Left renal cortex interstitium (tissue), 4 donors: ENCODE measurements at regions not wholly inside any gene's neighbourhood (a gene's known extent, or its start where the extent isn't known, plus 50 kb on each side); places are given as distances from the start of the nearest gene placed in this dataset.
"Not testable (repeated sequence)": the region's sequence is repeated elsewhere in the genome, so short reads cannot be mapped to it uniquely, and the experiment has no call there.

Source experiments
- DNase-seq, 4 donors: peaks; one replicate each; pipeline ENCODE4 v3.0.0-alpha.2; 2013; ENCODE audit warnings: low read depth in 4 of 4, low spot score in 2 of 4, missing footprints in 1 of 4

DNA sequence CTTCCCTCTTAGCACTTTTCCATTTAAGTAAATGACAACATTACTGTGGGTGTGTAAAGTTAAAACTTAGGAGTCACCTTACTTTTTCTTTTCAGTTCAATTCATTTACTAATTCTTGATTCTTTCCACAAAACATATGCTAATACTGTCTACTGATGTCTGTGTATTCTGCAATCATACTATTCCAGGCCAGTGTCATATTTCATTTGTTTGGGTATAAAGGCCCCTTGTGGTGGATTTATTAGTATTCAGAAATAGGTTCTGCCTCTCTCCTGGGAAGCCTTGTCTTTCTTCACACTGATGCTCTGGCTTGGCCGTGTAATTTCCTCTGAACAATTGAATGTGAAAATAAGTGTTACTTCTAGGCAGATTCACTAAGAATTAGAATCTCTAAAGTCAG lies 621.9 kb upstream of the SPRY2 start:
- no peak for DNase-seq

DNA sequence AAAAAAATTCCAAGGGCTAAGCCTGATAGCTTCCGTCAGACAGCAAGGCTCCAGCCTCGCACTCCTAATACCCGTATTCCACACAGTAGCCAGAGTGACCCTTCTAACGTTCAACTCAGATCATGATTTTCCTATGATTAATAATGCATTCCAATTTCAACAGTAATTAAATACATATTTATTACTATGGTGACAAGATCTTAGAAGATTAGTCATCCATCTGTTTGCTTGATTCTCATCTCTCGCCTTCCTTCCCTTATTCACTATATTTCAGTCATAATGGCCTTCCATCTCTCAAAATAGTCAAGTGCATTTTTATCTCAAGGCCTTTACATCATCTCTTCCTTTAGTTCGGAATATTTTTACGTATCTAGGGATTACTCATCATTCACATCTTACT lies 621.2 kb upstream of the SPRY2 start:
- no peak for DNase-seq

DNA sequence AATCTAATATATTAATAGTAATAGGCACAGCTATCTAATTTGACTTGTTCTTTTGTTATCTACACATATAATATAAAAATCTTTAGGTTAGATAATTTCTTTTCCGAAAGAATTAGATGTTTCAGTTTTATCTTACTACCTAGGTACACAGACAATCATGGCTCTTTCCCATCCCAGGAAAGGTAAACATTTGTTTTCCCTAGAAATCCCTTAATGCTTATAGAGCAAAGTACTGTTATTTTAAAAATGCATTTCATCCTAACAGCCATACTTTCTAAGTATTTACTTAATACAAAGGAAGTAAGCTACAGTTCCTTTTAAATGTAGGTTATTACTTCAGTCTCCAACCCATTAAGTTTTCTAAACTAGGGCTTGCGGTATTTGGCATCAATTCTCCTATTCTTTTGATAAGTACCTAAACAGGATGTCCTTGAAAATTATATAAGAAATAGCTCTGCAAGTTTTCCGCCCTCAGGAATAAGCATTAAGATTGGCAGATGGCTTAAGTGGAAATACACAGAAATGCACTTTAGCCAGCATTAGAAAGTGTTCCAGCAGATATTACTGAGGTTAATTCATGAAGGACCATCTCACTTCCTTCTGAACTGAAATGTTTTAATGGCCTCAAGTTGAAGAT lies 616.2 kb upstream of the SPRY2 start:
- DNase-seq: no peak

DNA sequence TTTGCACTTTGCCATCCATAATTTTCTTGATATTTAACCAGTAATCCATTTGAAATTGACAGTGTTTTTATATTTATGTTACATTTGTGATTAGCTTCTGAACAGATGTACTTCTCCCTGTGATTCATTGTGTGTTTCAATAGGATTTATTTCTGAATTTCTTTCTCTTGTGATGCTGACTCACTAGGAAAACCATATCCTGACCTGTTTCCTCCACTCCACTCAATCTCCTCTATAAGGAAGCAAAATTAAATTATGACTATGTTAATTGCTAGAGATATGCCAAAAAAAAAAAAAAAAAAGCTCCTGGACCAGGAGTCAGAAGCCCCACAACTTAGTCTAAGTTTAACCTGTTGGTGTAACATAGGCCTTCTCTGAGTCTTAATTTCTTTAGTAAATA lies 614.6 kb upstream of the SPRY2 start:
- DNase-seq: no peak

DNA sequence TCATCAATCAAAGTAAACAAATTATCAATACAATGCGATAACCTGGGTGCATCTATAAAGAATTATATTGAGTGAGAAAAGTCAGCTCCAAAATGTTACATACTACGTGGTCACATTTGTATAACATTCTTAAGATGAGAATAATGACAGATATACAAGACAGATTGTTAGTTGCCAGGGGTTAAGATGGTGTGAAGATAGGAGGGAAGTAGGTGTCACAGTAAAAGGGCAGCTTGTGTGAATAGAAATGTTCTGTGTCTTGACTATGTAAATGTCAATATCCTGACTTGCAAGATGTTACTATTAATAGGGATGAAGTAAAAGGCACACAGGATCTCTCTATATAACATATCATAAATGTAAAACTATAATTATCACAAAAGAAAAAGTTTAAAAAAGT lies 611.2 kb upstream of the SPRY2 start:
- no peak for DNase-seq

DNA sequence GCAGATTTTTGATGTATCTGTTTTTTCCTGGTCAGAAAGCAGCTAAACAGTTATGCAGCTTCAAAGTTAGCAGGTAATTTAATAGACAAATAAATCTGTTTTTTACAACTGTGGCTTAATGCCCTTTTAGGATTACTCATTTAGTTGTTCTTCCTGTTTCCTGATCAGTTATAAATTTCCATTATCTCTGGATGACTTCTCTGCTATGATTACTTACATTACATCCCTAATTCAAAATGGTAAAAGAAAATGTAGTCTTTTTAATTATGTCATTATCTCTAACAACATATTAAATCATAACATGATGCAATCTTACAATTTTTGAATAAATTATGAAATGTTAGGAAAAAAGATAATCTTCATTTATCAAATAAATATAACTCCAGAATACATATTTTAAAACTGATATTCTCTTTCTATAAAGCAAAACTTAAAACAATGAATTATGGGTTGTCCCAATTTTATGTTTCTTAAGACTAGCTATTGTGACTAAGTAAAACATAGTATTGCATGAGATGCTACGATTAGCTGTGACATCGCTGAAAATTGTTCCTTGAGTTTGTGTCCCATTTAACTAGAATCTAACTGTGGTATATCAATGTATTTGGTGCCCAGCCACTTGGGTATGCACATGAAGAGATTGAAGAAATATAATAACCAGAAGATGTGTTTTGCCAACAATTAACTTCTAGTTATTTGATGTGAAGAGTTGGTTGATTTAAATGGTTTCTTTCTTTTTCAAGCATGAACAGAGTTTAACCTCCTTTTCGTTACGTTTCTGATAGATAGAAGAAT lies 605.3 kb upstream of the SPRY2 start:
- no peak for DNase-seq

DNA sequence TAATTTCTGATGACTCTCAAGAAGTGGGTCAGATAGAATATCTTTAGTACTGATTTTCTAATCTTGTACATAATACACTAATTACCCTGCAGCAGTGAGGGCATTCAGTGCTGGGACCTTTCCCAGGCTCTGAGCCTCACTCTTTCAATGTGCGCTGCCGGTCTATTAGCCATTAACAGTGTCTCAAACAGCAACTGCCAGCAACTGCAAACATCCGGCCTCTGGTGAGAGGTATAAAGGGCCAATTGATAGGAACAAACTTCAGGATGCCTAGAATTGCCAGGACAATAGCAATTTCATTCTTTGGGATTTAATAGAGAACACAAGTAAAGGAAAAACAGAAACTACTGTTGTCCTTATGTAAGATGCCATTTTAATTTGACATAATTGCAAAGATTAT lies 604.4 kb upstream of the SPRY2 start:
- DNase-seq: peak in 1 of 4 donors; percentile 13

DNA sequence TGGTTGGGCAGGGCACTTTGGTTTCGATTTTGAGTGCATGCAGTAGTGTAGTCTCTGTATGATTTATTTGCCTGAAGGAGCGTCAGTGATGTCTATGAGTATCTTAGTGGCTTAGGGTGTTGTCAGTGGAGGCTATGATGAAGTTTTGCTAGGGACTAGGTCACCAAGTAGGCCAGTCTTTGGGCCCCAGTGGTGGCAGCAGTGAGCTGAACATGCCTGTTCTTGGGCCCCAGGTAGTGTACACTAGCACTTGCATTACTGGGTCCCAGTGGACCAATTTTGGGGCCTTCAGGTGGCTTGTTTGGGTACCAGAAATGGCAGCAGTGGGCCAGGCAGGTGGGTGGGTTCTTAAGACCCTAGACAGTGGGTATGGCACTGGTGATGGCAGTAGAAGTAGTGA lies 598.7 kb upstream of the SPRY2 start:
- DNase-seq: no peak

DNA sequence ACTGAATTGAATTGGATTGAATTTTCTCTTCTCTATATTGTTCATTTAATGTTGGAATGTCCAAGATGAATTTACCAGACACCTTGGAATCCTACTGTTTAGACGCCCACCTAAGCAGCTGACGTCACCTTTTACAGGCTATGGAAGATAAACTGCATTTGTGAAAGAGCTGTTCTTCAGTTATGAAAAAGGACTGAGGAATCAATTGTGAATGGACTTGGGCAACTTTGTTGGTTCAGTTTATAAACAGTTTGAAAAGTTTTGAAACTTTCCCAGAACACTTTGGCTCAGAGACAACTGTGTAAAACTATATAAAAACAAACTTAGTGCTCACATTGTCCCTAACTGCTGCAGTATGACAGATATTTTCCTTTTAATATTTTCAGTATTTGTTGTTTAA lies 590.8 kb upstream of the SPRY2 start:
- no peak for DNase-seq

DNA sequence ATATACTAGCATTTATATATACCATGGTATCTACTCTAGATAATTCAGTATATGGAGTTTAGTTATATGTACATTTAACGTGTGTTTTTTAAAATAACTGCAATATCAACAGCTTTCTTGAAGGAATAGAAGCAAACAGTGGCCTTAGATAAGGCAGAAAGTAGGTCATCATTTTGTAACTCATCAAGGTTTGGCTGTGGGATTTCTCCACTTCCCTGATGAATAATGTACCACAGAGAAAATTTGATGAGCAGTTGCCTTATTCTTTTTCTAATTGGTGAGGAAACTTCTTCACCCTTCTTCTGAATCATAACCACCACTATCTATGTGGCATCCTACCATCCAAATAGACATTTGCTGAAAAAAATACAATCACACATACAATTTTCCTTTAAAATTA lies 590.2 kb upstream of the SPRY2 start:
- DNase-seq: no peak

DNA sequence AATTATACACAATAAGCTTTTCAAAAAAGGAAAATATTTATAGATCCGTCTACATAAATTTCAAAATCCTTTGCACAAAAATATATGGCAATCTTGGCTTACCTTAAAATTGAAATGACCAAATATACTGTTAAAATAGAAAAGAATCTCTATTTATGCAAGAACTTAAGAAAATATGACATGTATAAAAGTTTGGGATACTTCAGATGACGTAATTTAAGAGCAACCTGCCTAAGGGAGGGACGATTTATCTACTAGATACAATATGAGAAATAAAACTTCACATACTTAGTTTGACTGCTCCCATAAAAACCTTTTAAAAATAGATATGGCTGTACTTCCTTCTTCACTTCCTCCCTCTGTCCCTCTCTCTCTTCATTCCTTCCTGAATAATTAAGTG lies 587.3 kb upstream of the SPRY2 start:
- no peak for DNase-seq

DNA sequence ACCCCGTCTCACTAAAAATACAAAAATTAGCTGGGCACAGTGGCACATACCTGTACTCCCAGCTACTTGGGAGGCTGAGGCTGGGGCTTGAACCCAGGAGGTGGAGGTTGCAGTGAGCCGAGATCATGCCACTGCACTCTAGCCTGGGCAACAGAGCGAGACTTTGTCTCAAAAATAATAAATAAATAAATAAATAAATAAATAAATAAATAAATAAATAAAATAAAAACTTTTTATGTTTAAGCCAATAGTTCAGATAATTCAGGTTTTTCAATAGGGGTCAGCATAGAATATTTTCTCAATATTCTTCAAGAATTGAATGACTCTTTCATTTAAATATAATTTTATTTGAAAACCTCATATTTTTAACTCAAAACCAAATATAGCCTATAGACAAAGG lies 585.1 kb upstream of the SPRY2 start:
- not testable (repeated sequence) for DNase-seq

DNA sequence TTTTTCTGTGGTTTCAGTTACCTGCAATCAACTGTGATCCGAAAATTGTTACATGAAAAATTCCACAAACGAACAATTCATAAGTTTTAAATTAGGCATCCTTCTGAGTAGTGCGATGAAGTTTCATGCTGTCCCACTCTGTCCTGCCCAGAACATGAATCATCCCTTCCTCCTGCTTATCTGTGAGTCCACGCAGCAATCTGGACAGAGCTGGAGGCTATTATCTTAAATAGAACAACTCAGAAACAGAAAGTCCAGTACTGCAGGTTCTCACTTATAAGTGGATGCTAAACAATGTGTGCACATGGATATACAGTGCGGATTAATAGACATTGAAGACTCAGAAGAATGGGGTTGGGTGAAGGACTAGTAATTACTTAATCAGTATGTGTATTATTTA lies 583.7 kb upstream of the SPRY2 start:
- DNase-seq: no peak

DNA sequence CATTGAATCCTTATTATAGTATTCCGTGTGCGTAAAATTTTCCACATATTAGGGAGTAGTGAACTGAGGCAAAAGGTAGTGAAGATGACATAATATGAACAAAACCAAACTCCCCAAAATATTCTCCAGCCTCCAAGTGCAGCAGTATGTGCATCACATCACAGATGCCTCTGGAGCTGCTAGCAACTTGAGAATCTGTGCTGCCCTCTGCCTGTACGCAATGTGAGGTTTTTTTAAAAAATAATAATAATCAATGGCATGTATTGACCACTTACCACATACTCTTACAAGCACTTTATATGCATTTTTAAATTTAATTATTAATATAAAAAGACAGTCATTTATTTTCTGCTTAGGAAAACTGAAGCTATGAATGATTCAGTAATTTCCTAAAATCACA lies 583.0 kb upstream of the SPRY2 start:
- DNase-seq: no peak

DNA sequence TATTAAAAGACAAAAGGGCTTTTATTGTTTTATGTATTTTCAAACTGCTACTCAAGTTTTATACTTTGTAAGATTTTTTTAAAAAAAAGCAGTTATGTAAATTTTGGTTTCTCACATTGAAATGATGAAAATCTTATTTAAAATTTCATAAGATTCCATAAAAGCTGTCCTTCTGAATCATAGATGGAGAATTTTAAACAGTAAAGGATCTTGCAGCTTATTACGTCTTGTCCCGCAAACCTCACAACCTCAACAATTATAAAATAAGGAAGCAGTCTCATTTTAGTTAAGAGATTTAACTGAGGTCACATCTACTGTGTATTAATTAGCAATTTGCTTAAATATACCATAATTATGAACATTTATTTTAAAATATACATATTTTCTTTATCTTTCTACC lies 581.0 kb upstream of the SPRY2 start:
- no peak for DNase-seq

DNA sequence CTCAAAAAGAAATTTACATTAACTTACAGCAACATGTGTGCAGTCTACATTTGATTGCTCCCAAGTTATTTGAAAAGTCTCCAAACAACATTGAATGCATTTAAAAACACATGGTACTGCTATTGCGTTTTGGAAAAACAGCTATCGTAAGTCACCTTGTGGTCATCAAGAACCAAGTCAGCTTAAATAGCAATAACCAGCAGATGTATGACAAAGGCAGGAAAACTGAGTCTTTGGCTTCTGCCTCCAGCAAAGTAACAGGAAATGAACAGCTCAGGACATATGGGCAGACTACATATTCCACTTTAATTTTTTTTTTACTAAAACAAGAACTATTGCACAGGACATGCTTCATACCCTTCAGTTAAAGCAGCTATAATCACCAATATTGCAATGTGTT lies 580.6 kb upstream of the SPRY2 start:
- DNase-seq: no peak

DNA sequence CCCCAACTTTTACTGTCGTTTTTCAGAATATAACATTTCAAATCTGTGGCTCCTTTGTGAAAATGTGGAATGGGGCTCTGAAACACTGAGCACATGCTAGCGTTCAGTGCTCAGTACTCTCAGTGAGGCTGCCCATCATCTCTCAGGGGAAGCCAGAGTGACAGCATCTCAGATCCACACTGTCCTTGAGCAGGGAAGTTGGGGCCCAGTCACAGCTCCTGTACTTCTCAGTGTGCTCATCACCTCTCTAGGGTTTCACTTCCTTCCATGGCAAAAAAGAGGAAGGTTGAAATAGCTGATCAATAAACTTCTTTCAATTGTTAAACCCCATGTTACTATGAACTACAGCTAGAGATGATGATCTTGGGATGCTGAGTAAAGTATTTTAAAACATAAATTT lies 565.9 kb upstream of the SPRY2 start:
- DNase-seq: no peak

DNA sequence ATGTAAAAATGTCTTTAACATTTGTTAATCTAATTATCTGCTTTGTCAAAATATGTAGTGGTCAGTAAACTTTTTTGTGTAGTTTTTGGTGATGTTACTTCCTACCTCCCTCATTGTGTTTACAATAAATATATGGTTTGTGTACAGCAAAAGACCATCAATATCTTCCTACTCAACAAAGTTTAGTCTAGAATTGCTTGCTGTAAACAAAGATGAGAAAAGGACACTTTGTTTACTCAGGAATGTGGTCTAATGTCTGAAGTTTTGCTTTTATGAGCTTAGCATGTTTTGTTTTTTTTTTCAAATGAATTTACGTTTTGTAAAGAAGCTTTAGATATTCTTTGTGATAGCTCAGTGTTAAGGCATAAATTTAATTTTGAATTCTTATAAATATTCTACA lies 563.5 kb upstream of the SPRY2 start:
- no peak for DNase-seq

DNA sequence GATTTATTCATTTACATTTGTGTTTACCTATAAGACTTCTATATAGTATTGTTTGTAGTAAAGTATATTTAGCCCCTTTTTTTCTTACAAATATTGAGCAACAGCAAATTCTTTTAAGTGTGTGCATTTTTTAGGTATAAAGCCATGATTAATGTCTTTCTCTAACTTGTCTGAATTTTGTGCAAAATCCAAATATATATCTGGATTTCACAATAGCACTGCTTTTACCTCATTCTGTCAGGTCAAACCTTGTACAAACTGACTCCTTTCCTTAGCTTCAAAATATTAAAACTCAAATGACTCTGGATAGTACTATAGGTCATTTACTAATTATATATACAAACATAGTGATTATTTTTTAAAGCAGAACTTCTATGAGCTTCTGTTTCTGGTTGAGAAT lies 563.0 kb upstream of the SPRY2 start:
- DNase-seq: no peak

DNA sequence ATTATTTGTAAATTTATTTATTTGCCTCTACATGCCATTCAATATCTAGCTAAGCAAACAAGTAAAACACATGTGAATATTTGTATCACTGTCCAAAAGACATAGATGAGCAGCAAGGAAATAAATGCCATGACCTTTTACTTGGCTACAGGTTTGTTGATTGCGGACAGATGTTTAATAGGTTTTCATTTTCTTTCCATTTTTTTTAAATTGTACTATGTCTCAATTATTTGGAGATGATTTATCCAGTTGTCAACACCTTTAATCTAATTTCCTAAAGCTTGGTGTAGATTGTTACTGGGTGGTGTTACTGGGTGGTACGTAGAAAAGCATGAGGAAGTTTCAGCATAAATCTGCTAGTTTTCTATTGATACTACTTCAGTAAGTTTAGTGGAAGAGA lies 560.6 kb upstream of the SPRY2 start:
- DNase-seq: no peak

DNA sequence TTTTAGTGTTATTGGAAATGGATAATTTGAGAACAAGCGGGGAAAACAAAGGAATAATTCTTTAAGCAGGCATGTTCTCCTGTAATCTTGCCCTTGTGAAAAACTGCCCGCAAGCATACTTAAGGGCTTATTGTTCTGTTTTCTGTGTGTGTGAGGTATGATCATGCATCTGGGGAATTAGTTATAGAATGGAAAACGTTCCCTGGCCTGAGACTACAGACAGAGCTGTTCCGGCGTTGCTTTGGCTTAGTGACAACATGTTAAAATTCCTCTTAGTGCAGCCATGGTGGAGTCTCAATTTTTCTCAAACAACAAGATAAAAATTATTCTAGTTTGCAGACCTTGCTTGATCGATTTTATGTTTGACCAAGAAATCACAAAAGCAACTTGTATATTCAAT lies 560.2 kb upstream of the SPRY2 start:
- no peak for DNase-seq

DNA sequence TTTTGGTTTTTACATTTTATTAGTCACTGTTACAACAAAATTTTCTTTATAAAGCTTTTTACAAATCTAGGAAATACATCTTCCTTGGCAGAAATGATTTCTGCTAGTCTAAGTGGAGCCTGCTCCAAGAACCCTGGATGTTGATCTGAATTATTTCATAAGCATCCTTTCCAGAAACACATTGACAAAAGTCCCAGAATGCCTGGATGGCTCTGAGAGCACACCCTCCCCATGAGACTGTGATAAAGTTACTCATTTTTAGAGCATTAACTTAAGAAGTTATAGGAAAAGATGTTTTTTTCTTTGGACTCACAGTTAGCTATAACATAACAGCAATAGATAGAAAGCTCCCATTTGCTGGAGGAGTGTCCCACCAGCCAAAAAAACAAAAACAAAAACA lies 559.6 kb upstream of the SPRY2 start:
- no peak for DNase-seq

DNA sequence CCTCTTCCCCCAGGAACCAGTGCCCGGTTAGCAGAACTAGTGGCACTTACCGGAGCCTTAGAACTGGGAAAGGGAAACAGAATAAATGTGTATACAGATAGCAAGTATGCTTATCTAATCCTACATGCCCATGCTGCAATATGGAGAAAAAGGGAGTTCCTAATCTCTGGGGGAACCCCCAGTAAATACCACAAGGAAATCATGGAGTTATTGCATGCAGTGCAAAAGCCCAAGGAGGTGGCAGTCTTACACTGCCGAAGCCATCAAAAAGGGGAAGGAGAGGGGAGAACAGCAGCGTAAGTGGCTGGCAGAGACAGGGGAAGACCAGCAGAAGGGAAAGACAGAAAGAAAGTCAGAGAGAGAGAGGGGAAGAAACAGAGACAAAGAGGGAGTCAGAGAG lies 556.7 kb upstream of the SPRY2 start:
- not testable (repeated sequence) for DNase-seq
